HS-27A (cell line): ENCODE measurements at regions not wholly inside any gene's neighbourhood (a gene's known extent, or its start where the extent isn't known, plus 50 kb on each side); places are given as distances from the start of the nearest gene placed in this dataset.

Experiments used
- DNase-seq: peaks from one replicate; pipeline ENCODE4 v3.0.0-alpha.2; 2012; ENCODE audit warnings: low read depth, missing footprints

DNA sequence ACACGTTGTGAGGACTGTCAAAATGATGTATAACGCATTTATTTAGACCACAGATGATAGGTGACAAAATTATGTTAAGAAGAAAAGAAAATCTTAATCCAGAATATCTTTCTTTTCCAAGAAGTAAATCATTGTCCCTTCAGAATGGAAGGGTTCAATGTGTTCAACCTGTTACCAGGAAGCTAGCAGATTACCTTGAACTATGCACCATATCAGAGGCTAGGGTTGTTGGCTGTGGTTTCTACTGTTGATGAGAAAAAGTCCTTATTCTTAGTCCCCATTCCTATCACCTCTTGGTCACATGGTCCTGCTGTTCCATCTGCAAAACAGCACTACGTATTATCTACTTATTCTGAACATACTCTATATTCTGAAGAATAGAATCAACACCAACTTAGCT lies 339.5 kb upstream of the CADM1 start:
- DNase-seq, result no peak

DNA sequence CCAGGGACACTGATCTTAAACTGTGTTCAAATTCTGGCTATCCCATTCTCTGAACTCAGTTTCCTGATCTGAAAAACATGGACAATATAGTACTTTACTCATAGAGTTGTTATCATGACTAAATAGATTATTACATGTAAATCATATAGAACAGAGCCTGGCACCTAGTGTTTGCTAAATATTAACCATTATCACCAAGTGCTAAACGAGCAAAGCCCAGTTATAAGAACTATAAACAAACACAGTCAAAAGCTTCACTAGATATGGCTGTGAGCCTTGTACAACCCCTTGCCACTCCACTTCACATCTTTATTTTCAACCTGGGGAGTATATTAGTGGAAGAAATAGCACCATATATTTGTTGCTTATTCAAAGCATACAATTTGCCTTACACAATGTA lies 338.9 kb upstream of the CADM1 start:
- no peak for DNase-seq

DNA sequence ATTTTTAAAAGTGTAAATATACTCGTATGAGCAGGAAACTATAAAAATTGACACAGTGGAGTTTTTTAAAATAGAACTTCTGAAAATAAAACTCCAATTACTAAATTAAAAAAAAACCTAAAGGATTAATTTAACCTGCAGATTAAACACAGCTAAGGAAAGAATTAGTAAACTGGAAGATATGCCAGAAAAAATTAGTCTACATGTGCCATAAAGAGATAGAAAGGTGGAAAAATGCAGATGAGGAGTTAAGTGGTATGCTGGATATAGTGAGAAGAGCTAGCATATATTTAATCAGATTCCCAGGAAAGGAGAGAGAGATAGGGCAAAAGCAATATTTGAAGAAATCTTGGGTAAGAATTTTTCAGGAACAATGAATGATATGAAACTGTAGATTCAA lies 315.8 kb upstream of the CADM1 start:
- no peak for DNase-seq

DNA sequence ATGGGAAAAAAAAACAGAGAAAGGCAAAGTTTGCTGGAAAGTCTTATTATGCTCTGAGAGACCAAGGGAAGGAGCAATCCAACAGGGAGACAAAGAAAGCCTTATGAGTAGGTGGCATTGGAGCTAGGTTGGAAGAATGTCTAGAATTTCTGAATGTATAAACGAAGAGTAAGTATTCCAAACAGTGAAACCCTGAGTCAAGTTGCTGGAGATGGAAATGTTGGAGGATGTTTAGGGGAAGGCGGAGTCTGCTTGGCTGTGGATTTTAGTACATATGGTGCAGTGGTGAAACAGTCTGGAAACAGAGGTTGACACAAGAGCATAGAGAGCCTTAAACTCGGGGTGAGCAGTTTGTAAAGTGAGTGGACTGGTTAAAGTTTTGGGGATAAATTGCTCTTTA lies 314.8 kb upstream of the CADM1 start:
- DNase-seq, result no peak

DNA sequence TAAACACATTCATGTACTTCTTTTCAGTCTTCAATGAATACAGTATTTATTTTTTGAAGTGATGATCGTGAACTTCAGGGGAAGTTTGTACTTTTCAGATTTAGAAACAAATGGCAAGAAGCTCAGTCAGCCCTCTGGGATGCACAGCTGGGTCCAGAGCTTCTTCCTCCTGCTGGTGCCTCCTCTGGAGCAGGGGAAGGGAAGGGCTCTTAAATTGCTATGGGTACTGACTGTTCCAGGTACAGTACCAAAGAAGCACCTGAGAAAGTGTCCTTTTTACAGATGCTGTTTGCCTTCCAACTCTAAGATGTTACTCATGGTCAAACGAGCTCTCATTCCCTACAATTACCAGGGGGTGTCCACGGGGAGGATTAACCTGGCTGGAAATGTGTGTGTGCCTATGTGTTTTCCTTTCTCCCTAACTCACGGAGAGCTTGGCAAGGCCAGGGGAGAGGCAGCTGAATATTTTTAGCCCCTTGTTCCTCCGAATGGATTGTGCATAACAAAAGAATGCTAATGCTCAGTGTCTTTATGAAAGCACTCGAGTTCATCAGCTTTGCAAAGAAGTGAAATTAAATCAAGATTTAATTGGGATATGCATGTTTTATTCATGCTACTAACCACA lies 313.7 kb upstream of the CADM1 start:
- DNase-seq, result no peak

DNA sequence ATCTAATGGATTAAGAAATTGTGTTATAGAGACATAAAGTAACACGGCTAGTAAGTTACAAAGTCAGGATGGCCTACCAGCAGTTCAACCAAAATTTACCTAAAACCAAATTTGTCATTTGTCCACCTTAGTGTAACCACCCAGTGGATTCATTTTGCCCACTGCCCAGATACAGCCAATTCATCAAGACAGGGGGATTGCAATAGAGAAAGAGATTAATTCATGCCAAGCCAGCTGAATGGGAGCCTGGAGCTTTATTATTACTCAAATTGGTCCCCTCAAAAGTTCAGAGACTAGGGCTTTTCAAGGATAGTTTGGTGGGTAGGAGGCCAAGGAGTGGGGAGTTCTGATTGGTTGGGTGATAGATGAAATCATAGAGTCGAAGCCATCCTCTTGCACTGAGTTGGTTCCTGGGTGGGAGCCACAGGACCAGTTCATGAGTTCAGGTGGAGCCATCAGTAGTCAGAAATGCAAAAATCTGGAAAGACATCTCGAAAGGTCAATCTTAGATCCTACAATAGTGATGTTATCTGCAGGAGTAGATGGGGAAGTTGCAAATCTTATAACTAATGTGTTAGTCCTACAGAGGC lies 304.2 kb upstream of the CADM1 start:
- no peak for DNase-seq

DNA sequence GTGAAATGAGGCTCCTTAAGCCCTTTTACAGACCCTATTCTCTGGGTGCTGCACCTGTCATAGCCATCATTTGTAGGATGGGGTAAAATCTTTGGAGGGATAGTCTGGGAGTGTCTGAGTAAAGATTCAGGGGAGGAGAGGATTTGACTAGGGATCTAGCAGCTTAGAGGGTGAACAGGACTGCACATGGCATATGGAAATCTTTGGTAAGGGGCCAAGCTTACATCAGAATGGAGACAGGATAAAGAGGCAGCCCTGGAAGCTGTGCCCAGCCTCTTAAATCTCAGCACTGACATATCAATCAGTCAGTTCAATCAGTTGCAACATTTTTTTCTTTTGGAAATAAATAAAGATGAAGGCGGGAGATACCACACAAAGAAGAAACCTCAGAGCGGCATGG lies 301.8 kb upstream of the CADM1 start:
- no peak for DNase-seq

DNA sequence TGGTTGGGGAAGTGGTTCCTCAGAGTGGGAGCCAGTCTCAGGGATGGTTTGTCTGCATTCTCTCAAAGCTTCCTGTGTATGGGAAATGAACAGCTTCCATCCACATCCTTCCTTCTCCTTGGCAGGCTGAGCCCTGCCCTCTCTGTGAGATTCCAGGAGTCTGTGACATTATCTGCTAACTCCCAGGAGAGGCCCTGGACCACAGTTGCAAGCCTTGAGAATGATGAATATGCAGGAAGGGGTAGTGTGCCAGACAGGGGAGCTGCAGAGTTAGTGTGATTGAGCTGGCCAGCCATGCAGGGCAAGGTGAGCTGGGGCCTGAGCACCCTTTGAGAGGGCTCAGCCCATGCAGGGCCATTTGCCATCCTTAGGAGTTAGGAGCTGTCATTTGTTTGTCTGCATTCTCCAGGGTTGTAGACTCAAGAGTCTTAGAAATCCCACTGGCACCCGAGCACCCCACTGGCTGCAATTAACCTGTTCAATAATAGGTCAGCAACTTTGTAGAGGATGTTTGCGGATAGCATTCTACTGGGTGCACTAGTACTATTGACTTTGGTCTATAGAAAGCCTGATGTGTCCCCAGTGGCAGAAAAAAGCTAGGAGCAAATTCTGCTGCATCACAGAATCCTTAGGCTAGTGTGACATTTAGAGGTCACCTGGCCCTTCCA lies 299.0 kb upstream of the CADM1 start:
- no peak for DNase-seq

DNA sequence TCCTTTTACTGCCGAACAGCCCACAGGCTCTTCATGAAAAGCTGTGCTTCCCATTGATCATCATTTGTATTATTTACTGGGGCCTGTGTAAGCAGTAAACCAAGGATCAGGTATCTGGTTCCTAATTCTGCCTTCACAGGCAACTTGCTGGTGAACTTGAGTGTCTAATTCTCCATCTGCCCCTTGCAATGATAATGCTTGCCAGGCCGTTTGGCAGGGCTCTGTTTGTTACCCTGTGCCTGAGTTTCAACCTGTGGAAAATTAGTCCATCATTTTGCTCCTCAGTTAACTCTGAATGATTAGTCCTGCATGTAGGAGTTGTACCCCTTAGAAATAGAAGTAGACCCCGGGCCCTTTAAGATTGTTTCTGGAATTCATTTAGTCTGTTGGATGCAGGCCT lies 298.4 kb upstream of the CADM1 start:
- DNase-seq, result no peak

DNA sequence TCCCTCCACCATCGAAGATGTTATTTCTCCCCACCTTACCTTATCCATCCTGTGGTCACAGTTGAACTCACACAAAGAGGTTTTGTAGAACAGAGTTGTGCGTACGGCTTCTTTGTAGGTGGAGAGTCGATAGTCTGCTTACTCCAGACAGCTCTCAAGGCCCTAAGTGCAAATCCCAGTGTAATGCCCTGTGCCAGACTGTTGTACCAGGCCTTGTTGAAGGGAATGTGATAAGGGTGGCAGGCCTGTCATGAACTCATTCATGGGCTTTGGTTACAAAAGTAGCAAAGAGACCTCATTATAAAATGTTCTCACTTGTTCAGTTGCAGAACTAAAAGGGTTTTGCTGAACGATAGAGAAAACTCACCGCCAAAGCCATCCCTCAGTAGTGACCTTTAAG lies 288.7 kb upstream of the CADM1 start:
- DNase-seq, result no peak

DNA sequence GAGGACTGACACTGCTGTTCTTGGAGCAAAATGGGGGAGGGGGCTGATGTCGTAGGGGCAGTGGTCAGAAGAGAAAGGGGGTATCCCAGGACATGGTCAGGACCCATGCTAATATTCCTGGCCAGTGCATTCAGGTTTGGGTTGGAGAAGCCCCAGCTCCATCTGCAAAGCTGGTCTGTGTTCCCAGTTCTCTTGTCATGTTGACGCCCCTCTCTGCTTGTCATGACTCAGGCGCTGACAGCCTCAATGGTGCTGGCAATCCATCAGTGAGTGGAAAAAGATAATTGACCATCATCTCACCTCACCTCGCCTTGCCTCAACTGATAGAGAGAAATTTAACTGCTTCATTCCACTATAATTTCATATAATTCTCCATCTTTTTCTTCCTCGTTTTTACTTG lies 283.1 kb upstream of the CADM1 start:
- no peak for DNase-seq

DNA sequence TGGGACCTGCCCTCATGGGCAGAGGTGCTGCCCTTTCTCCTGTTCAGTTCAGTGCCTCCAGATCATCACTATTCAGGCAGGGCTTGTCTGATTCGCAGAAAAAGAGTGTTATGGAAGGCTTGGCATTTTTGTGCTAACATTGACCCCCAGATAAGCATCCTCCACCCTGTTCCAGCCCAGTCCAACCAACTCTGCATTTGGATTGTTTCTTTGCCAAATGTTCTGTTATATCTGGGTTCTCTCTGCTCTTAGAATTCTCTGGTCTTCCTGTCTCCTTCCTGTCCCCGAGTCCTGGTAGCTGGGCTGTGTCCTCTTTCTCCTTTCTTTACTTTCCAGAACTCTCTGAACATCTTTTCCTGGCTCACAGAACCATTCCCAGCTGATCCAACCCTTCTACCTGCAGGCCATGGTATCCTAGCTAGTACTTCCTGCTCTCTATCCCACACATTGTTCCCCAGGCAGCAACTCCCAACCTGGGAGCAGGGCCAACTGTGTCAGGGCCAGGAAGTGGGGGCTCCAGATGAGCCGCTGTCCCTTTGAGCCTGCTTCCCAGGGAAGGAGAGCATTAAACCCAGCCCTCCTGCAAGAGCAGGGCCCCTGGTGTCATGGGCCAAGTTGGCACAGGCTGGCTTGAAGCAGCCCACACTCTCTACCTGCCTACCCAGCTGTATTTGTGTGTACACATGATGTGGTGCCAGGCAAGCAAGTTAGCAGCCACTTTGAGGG lies 280.7 kb upstream of the CADM1 start:
- no peak for DNase-seq

DNA sequence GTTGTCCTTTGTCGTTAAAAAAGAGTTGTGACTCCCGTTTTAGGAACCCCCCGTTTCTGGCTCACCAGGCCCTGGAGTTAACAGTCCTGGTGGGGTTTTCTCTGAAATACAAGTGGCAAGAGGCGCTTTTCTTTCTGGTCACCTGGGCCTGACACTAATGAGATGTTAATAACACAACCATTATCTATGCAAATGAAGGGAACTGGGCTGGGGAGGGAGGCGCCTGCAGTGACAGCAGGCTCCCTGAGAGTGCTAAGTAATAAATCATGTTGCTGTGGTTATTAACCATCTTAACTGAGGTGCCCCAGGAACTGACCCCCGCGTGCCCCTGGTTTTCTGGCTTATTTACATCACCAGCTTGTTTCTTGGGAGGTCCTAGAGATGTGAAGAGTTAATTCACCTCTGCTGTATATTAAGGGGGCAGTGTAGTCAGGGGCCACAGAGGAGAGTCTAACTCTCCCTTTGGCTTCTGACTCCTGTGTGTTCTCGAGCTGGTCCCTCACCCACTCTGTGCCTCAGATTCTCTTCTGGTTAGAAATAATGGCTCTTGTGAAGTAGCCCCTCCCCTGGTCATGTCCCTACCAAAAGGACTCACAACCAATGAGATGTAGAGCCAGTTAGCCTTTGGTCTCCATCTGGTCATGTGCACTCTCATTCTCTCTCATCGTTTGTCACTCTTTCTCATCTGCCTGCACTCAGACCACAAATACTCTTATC lies 276.6 kb upstream of the CADM1 start:
- DNase-seq, result no peak

DNA sequence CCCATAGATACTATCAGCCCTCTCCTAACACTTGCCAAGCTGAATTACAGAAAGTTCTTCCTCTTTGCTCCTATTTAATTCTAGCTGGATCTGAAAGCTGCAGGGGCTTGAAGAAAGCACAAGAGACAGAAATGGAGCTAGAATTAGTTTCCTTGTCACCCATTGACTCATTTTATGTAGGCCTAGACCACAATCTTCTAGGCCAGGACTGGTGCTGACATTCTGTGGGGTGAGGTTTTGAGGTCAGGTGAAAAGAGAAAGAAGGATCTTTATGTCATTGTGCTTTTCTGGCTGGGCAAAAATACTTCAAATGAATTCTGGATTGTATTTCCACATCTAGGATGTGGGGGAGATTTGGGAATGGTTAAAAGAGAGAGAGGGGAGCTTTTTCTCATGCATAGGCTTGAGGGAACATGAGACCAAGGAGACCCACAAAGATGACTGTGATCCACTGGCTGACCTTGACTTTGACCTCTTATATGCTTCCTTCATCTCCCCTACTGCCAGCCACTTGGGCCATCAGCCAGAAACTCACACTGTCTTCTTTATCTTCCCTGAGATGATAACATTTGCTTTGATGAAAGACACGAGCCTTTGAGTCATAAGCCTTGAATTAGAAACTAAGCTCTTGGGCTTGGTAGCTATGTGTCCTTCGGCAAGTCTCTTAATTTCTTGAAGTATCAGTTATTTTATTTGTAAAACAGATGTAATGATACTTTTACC lies 274.9 kb upstream of the CADM1 start:
- DNase-seq, result no peak

DNA sequence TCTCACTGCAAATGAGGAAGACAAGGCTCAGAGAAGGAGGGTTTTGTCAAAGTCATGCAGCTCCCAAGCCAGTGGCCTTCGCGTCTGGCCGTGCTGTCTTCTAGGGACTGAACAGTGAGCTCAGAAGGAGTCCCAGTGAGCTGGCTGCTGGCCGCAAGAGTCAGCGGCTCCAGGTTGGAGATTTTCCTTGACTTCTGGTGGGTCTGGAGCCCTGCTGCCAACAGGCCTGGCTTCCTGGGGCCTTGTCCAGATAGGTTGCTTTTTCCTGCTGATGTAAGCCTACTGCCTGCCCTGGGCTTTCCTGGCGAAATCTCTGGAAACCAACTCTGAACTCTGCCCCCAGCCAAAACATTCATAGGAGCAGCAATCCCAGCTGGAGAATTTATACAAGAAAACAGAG lies 272.7 kb upstream of the CADM1 start:
- no peak for DNase-seq

DNA sequence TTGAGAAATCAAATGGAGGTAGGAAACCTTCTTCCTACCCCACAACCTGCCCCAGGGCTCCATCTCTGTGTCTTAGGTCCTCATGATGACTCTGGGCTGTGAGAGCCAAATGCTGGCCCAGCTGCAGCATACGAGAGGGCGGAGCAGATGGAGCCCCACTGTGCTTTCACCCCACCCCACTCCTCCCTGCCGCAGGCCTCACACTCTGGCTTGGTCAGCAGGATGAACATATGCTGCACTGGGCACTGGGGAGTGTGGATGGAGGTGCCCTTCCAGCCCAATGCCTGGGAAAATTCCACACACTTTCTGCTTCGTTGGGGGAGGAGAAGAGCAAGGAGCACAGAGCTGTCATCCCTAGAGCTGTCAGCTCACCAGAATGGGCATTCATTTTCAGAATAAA lies 271.6 kb upstream of the CADM1 start:
- DNase-seq, result no peak

DNA sequence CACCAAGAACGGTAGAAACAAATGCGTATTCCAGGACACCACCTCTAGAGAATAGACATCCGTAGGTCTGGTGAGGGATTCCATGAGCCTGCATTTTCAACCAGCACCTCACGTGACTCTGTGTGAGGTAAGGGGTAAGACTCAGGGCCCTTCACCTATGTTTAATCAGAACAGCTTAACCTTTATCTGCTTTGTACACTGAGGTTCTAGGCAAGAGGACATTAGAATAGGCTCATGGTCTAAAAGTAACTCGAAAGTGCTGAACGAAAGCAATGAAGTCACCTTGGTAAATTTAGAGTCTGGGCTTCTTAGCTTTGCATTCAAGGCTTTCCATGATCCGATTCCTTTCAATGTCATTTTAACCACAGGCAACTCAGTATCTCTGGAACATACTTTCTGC lies 270.5 kb upstream of the CADM1 start:
- DNase-seq, result no peak

DNA sequence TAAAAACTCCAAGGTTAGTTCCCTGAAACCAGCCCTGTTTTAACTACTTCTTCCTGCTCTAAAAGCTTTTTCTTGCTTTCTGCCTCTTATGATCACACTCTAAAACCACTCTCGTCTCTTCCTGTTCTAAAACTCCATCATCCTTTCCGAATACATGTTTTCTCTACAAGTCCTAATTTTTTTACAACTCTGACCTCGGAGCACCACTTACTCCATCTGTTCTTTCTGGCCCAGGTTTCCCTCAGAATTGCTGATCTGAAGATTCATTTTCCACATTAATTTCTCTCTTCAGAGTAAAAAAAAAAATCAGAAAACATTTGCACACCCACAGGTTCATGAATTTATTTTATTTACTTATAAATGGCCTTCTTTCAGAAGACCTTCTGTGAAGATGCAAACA lies 265.7 kb upstream of the CADM1 start:
- DNase-seq, result no peak

DNA sequence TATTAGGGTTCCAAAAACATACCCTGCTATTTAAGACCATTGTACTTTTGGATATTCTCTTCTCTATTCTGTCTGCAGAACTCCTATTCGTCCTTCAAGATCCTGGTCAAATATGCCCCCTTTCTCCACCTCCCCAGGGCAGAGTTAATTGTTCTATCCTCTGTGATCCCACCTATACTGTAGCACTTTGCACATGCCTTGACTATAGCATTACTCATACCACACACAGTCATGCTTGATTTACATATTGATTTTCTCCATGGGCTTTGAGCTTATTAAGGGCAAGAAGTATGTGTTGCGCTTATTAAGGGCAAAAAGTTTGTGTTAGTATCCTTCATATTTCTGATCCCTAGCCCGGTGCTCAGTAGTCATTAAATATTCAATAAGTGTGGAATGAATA lies 263.7 kb upstream of the CADM1 start:
- no peak for DNase-seq

DNA sequence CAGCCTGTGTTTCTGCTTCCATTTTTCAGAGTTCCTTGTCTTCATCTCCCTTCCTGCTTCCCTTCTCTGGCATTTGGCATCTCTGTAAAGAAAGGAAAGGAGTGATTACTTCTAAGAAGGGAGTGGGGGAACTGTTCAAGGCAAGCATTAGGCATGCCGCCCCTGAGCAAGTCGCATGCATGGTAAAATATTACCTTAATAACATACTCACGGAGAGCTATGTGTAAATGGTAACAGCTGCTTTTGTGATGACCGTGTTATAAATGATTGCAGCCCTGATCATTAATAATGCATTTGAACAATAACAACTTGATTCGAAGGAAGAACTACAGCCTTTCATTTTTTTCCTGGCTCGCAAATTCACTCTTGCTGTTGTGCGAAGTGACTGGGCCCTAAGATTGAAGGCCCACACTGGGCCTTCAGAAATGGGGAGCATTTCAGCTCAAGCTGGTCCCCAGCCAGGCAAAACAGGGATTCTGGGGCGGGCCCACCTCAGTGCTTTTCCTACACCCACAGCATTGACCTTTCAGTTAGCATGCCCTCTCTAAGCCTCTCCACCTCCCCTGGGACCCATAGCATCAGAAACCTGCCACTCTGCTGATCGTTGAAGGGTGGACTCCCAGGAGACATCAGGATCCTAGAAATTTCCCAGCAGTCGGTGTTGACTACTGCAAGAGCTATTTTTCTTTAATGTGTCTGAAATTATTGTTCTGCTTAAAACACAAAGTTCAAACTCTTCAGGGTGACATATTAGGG lies 263.0 kb upstream of the CADM1 start:
- DNase-seq, result no peak

DNA sequence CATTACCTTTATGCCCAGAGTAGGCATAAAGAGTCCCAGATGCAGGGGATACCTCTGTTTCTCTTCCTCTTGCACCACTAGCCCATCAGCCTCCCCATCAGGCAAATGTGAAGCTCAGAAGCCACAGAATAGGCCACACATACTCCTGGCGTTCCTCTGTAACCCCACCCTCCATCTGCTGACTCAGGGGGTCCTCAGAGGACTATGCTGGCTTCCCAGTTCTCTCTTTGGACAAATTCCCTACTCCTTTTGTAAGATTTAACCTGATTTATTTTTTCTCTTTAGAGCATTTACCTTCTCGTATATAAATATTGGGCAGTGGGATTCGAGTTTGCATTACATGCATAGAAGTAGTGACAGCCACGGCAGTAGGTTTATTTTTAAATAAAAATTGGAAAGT lies 262.3 kb upstream of the CADM1 start:
- no peak for DNase-seq
